Tibial artery (tissue), 4 donors: ENCODE measurements at regions not wholly inside any gene's neighbourhood (a gene's known extent, or its start where the extent isn't known, plus 50 kb on each side); places are given as distances from the start of the nearest gene placed in this dataset.

Experiments
- DNase-seq, 2 donors: peaks; one replicate each; pipeline ENCODE4 v3.0.0-alpha.2; 2019
- H3K27ac ChIP-seq, 2 donors: fragments of 200-600 bp; sonication (generic) in 1 of 2; 1 replicate in 1 of 2; 2 replicates in 1 of 2; pipeline ENCODE4 v1.5.1; 2018 to 2019; ENCODE audit warnings: mild to moderate bottlenecking in 1 of 2
- H3K27me3 ChIP-seq, 2 donors: fragments of 200-600 bp; sonication (generic) in 1 of 2; one replicate each; pipeline versions ENCODE4 v1.5.1 to v1.6.0; 2016 to 2019
- H3K36me3 ChIP-seq, 3 donors: fragments of 200-600 bp; sonication (generic) in 2 of 3; one replicate each; pipeline ENCODE4 v1.5.1; 2016 to 2019; ENCODE audit warnings: mild to moderate bottlenecking in 2 of 3
- H3K4me1 ChIP-seq, 4 donors: fragments of 200-600 bp; sonication (generic) in 2 of 4; 1 replicate in 3 of 4; 2 replicates in 1 of 4; pipeline ENCODE4 v1.5.1; 2016 to 2019
- H3K4me3 ChIP-seq, 2 donors: fragments of 200-600 bp; sonication (generic) in 1 of 2; 1 replicate in 1 of 2; 2 replicates in 1 of 2; pipeline ENCODE4 v1.5.1; 2018 to 2019; ENCODE audit warnings: mild to moderate bottlenecking in 2 of 2
- H3K9me3 ChIP-seq, 3 donors: fragments of 200-600 bp; sonication (generic) in 1 of 3; one replicate each; pipeline ENCODE4 v1.5.1; 2016 to 2019
- CTCF ChIP-seq, 2 experiments: fragments of 200-600 bp in 1 of 2; fragments of 450-650 bp in 1 of 2; IDR thresholded peaks; one replicate each; pipeline ENCODE4 v1.5.1; 2017 to 2019; ENCODE audit warnings: antibody characterized with exemption in 2 of 2, mild to moderate bottlenecking in 1 of 2, moderate library complexity in 1 of 2
- intact Hi-C: fragments of 100-400 bp; cut with DNase I; formaldehyde crosslinking; loops from one replicate; pipeline ENCODE4 v1.15.0; 2023; ENCODE audit warnings: low total_unique reads

GRCh38 chr2:2738276-2738675 lies 407.2 kb upstream of the MYT1L start:
- H3K27ac ChIP-seq: no peak overlapping the region
- H3K27me3 ChIP-seq: no peaks in the 10 kb centered on the region
- H3K36me3 ChIP-seq: no peaks in the 10 kb centered on the region
- no peak overlapping the region for H3K4me3 ChIP-seq
- no peak for DNase-seq
- no peaks in the 10 kb centered on the region for H3K4me1 ChIP-seq
- no peaks in the 10 kb centered on the region for H3K9me3 ChIP-seq
- intact Hi-C loops: no loop called here
- TF ChIP-seq CTCF (IDR thresholded peaks at IDR 0.05): no peak

- TF ChIP-seq CTCF (IDR thresholded peaks at IDR 0.05): no peak
- H3K36me3 ChIP-seq: no peaks in the 10 kb centered on the region
- H3K27ac ChIP-seq: no peak overlapping the region
- no peaks in the 10 kb centered on the region for H3K9me3 ChIP-seq
- no peaks in the 10 kb centered on the region for H3K27me3 ChIP-seq
- intact Hi-C loops: no loop called here
- no peaks in the 10 kb centered on the region for H3K4me1 ChIP-seq
- no peak overlapping the region for H3K4me3 ChIP-seq
- DNase-seq: no peak
These were observed 404.0 kb upstream of the MYT1L start for GRCh38 chr2:2735041-2735440.

- intact Hi-C loops: no loop called here
- no peak for TF ChIP-seq CTCF (IDR thresholded peaks at IDR 0.05)
- Histone ChIP-seq H3K27me3 (no peaks in the 10 kb centered on the region), H3K36me3 (no peaks in the 10 kb centered on the region), H3K4me1 (no peaks in the 10 kb centered on the region), H3K4me3 (no peak overlapping the region), H3K27ac (no peak overlapping the region), H3K9me3 (no peaks in the 10 kb centered on the region)
- DNase-seq: no peak
These were observed 403.2 kb upstream of the MYT1L start for GRCh38 chr2:2734308-2734707.

GRCh38 chr2:2733818-2734217 lies 402.7 kb upstream of the MYT1L start:
- H3K27ac ChIP-seq: no peak overlapping the region
- no peak for TF ChIP-seq CTCF (IDR thresholded peaks at IDR 0.05)
- no peaks in the 10 kb centered on the region for H3K36me3 ChIP-seq
- intact Hi-C loops: no loop called here
- no peaks in the 10 kb centered on the region for H3K27me3 ChIP-seq
- H3K4me3 ChIP-seq: no peak overlapping the region
- no peak for DNase-seq
- H3K9me3 ChIP-seq: no peaks in the 10 kb centered on the region
- no peaks in the 10 kb centered on the region for H3K4me1 ChIP-seq

GRCh38 chr2:2732331-2733119 lies 401.4 kb upstream of the MYT1L start:
- Histone ChIP-seq H3K9me3 (no peaks in the 10 kb centered on the region), H3K4me3 (no peak overlapping the region), H3K4me1 (no peaks in the 10 kb centered on the region), H3K27me3 (peaks cover 0 to under 1% of the 10 kb centered on the region in 2 donors), H3K36me3 (no peaks in the 10 kb centered on the region), H3K27ac (no peak overlapping the region)
- intact Hi-C loops: no loop called here
- TF ChIP-seq CTCF (IDR thresholded peaks at IDR 0.05): no peak
- DNase-seq: no peak
